Heart right ventricle (tissue), 16 donors: ENCODE measurements at regions not wholly inside any gene's neighbourhood (a gene's known extent, or its start where the extent isn't known, plus 50 kb on each side); places are given as distances from the start of the nearest gene placed in this dataset.

ENCODE experiments used
- ATAC-seq, 8 donors: fragments of 200-7000 bp; cut with Tn5 transposase; one replicate each; pipeline ENCODE4 v1.9.1; 2020; ENCODE audit warnings: mild to moderate bottlenecking in 8 of 8, moderate library complexity in 8 of 8, moderate number of reproducible peaks in 1 of 8
- DNase-seq, 2 donors: peaks; one replicate each; pipeline ENCODE4 v3.0.0-alpha.2; 2020
- H3K27ac ChIP-seq, 10 donors: fragments of 200-600 bp; sonication (generic) in 2 of 10; one replicate each; pipeline versions ENCODE4 v1.5.0 to v1.8.0; 2020 to 2022; ENCODE audit warnings: mild to moderate bottlenecking in 3 of 10
- H3K27me3 ChIP-seq, 7 donors: fragments of 200-600 bp; one replicate each; pipeline ENCODE4 v1.8.0; 2021 to 2022; ENCODE audit warnings: mild to moderate bottlenecking in 2 of 7
- H3K36me3 ChIP-seq, 9 donors: fragments of 200-600 bp; sonication (generic) in 1 of 9; one replicate each; pipeline versions ENCODE4 v1.5.0 to v1.8.0; 2020 to 2022; ENCODE audit warnings: mild to moderate bottlenecking in 2 of 9
- H3K4me1 ChIP-seq, 9 donors: fragments of 200-600 bp; sonication (generic) in 1 of 9; one replicate each; pipeline versions ENCODE4 v1.5.0 to v1.8.0; 2020 to 2022; ENCODE audit warnings: mild to moderate bottlenecking in 4 of 9
- H3K4me3 ChIP-seq, 10 donors: fragments of 200-600 bp; sonication (generic) in 2 of 10; one replicate each; pipeline versions ENCODE4 v1.5.0 to v1.8.0; 2020 to 2022; ENCODE audit warnings: mild to moderate bottlenecking in 7 of 10, moderate library complexity in 2 of 10
- H3K9me3 ChIP-seq, 11 donors: fragments of 200-600 bp in 10 of 11; sonication (generic) in 2 of 11; one replicate each; pipeline versions ENCODE4 v1.5.0 to v1.8.0; 2013 to 2022; ENCODE audit warnings: mild to moderate bottlenecking in 2 of 11, control low read depth in 1 of 11, moderate library complexity in 1 of 11
- CTCF ChIP-seq, 9 donors: fragments of 200-600 bp; sonication (generic) in 2 of 9; IDR thresholded peaks; one replicate each; pipeline versions ENCODE4 v1.5.0 to v1.8.0; 2021 to 2022; ENCODE audit warnings: antibody characterized with exemption in 9 of 9, mild to moderate bottlenecking in 5 of 9, moderate library complexity in 1 of 9
- WGBS, 2 donors: extraction: QIAGEN DNeasy Blood & Tissue Kit; methylation state at CpG; one replicate each; pipeline ENCODE4 v1.1.7; 2013; ENCODE audit warnings: inconsistent platforms in 1 of 2; 5-methylcytosine and 5-hydroxymethylcytosine counted together
- intact Hi-C, 10 donors: fragments of 100-400 bp; cut with DNase I; formaldehyde crosslinking; loops; one replicate each; pipeline versions ENCODE4 v1.11.1 to v1.14.2; 2022
- donor health status: Arrhythmogenic right ventricular cardiomyopathy.
- donor health status: ischemic (EF 13 %, LVEDD 7.1; RV severe dilation, severe dysfunction).
- donor health status: healthy with polysubstance abuse.
- donor health status: DM: no; HTN: yes; CAD: no.
- donor health status: DM: no; HTN: no; CAD: no.
- donor health status: ischemic (EF 25% LVEDD 6.9; RV normal size, moderate dysfunction).
- donor health status: ischemic (EF 25% LVEDD 5.7; RV mildly dilated, moderate dysfunction).
- donor health status: healthy.
- donor health status: DM: yes; HTN: yes; CAD: no.
- donor health status: Ischemic cardiomyopathy.
- donor health status: ischemic (EF 35%, LVEDD 5.7; RV mildly dilated, moderate dysfunction).
- donor health status: nonischemic (EF 11% LVEDD 7.7; RV severe dilation, severe dysfunction).
- donor health status: DM: yes; HTN: yes; CAD: no.
- donor health status: PGD.
- donor health status: ischemic (EF 29% LVEDD 5.4; RV normal size, mild dysfunction).
- donor health status: nonischemic (EF 23%, LVEDD 6.1; RV moderate dilation, normal function).

GRCh38 chr13:107824635-107825034 is 390.7 kb downstream of the LIG4 start:
- 83 to 90% methylated on average over 7 of the region's 7 CpGs for WGBS, 2 donors
- H3K27me3 ChIP-seq, result no peaks in the 10 kb centered on the region
- no peak for DNase-seq
- no peaks in the 10 kb centered on the region for H3K4me1 ChIP-seq
- no peak overlapping the region for H3K4me3 ChIP-seq
- no peak for ATAC-seq
- no peak overlapping the region for H3K27ac ChIP-seq
- H3K9me3 ChIP-seq, result peaks cover 0 to under 1% (median 0%) of the 10 kb centered on the region in 11 donors
- H3K36me3 ChIP-seq, result no peaks in the 10 kb centered on the region
- intact Hi-C loops, result no loop called here
- TF ChIP-seq CTCF (IDR thresholded peaks at IDR 0.05), result no peak

GRCh38 chr13:107822006-107822405 is 393.3 kb downstream of the LIG4 start:
- H3K27ac ChIP-seq, result no peak overlapping the region
- H3K4me3 ChIP-seq, result no peak overlapping the region
- no peaks in the 10 kb centered on the region for H3K9me3 ChIP-seq
- ATAC-seq (no peak), DNase-seq (no peak)
- no peak for TF ChIP-seq CTCF (IDR thresholded peaks at IDR 0.05)
- no peaks in the 10 kb centered on the region for H3K36me3 ChIP-seq
- H3K27me3 ChIP-seq, result no peaks in the 10 kb centered on the region
- intact Hi-C loops, result no loop called here
- no peaks in the 10 kb centered on the region for H3K4me1 ChIP-seq

- no peak overlapping the region for H3K4me3 ChIP-seq
- ATAC-seq, result no peak
- intact Hi-C loops, result no loop called here
These were observed 393.8 kb downstream of the LIG4 start for GRCh38 chr13:107821492-107821891.

GRCh38 chr13:107819071-107819470 is 396.3 kb downstream of the LIG4 start:
- WGBS, 2 donors, result 77 to 84% methylated on average over 2 of the region's 2 CpGs
- Histone ChIP-seq H3K4me3 (no peak overlapping the region), H3K4me1 (no peaks in the 10 kb centered on the region), H3K36me3 (no peaks in the 10 kb centered on the region), H3K27me3 (no peaks in the 10 kb centered on the region), H3K9me3 (no peaks in the 10 kb centered on the region), H3K27ac (no peak overlapping the region)
- intact Hi-C loops, result no loop called here
- DNase-seq (no peak), ATAC-seq (no peak)
- no peak for TF ChIP-seq CTCF (IDR thresholded peaks at IDR 0.05)

More at GRCh38 chr13:107821492-107821891, 393.8 kb downstream of the LIG4 start:
- Histone ChIP-seq H3K4me1 (no peaks in the 10 kb centered on the region), H3K9me3 (no peaks in the 10 kb centered on the region), H3K36me3 (no peaks in the 10 kb centered on the region), H3K27ac (no peak overlapping the region), H3K27me3 (no peaks in the 10 kb centered on the region)
- 88 to 92% methylated on average over 2 of the region's 2 CpGs for WGBS, 2 donors
- DNase-seq, result no peak
- TF ChIP-seq CTCF (IDR thresholded peaks at IDR 0.05), result no peak
